ENCODE measurements at regions not wholly inside any gene's neighbourhood (a gene's known extent, or its start where the extent isn't known, plus 50 kb on each side); places are given as distances from the start of the nearest gene placed in this dataset.

DNA sequence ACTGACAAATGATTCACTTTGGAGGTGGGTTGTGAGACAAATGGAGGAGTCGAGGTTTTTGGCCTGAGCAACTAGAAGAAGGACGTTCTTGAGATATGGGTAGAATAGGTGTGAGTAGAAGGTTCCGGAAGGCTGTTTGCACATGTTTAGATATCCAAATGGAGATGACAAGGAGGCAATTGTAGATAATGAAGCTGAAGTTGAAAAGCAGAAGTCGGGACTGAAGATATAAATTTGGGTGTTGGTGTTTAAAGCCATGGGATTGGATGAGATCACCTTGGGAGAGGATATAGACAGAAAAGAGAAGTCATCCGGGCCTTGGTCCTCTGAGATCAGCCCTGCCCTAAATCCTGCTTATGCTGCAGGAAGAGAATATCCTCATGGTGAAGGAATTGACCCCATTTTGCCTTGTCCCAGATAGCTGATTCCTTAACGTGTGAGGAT, 75.5 kb upstream of the CD44 start:
- H3K4me1 Mint-ChIP-seq, result peaks cover 31 to 51% (median 41%) of the 10 kb centered on the region in 4 donors
- no peak overlapping the region for H3K27ac Mint-ChIP-seq
- H3K27me3 Mint-ChIP-seq, result no peaks in the 10 kb centered on the region
- POLR2A ChIA-PET, result interaction anchor here (0.6 to 2.2 kb wide), 5 partner anchors 13 to 20 kb away, joined by 3 to 5 read pairs (median 4); no protein-coding TSS in a partner anchor
- ATAC-seq, result no peak
- DNase-seq, result no peak
- no peak overlapping the region for H3K4me3 Mint-ChIP-seq
- H3K36me3 Mint-ChIP-seq, result no peaks in the 10 kb centered on the region
- peaks cover 0 to 9% (median 0%) of the 10 kb centered on the region in 9 donors for H3K9me3 Mint-ChIP-seq

DNA sequence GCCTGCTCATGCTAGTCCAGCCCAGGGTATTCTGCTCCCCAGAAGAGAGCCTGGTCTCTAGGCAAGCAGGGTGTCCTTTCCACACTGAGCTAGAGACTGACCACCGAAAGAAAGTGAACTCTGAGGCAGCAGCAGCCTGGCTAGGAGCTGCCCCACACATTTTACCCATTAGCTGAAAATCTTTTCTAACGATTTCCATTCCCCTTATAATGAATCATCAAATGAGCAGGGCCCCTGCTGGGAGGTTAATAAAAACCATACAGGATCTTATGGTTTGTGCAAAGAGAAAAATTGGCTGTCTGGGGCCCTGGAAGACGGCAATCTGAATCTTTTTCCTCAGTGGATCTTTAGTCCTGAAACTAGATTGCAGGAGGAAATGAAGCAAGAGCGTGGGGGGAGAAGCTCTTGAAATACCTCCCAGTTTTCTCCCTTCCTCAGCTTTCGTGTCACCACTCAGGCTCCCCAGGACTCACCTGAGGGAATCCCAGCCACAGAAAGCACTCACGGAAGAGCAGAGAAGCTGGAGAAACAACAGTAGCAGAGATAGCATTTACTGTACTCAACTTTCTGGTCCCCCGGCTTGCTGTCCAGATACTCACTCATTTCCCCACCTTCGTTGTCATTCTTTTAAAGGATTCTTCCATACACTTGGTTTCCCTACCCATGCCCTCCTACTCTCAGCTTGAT, 74.7 kb upstream of the CD44 start:
- H3K4me1 Mint-ChIP-seq, result peaks cover 29 to 50% (median 38%) of the 10 kb centered on the region in 4 donors
- no peak for ATAC-seq
- H3K27me3 Mint-ChIP-seq, result no peaks in the 10 kb centered on the region
- peaks cover 0 to 3% (median 0%) of the 10 kb centered on the region in 9 donors for H3K9me3 Mint-ChIP-seq
- H3K36me3 Mint-ChIP-seq, result no peaks in the 10 kb centered on the region
- no peak overlapping the region for H3K27ac Mint-ChIP-seq
- POLR2A ChIA-PET, result interaction anchor here (0.5 to 2.2 kb wide), 7 partner anchors 11 to 50 kb away, joined by 3 to 5 read pairs (median 4); no protein-coding TSS in a partner anchor
- no peak overlapping the region for H3K4me3 Mint-ChIP-seq
- DNase-seq, result no peak

DNA sequence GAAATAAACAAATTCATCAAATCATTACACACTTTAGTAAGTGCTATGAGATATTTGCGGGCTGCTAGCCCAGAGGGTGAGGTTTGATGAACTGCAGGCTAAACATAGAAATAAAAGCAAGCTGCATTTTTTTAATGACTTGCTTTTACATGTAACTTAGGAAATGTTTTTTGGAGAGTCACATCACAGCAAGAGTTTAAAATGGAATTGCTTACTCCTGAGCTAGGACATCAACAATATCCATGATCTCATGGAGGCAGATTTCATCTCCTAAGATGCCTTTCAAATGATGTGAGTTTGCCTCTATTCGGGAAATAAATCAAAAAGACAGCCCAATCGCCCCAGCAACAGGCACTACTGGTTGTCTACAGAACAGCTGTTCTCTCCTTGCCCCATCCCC, 73.4 kb upstream of the CD44 start:
- Mint-ChIP-seq H3K4me1 (peaks cover 21 to 37% (median 31%) of the 10 kb centered on the region in 4 donors), H3K27ac (peak overlapping the region in 2 of 10 donors; percentile 45 to 68), H3K9me3 (peaks cover 0 to 14% (median 9%) of the 10 kb centered on the region in 9 donors), H3K27me3 (no peaks in the 10 kb centered on the region), H3K4me3 (no peak overlapping the region), H3K36me3 (peaks cover 0 to 9% (median 5%) of the 10 kb centered on the region in 3 donors)
- POLR2A ChIA-PET, result interaction anchor here (0.6 to 1.7 kb wide), 3 partner anchors 9 to 999 kb away, joined by 4 to 5 read pairs (median 5); no protein-coding TSS in a partner anchor
- no peak for ATAC-seq
- no peak for DNase-seq

DNA sequence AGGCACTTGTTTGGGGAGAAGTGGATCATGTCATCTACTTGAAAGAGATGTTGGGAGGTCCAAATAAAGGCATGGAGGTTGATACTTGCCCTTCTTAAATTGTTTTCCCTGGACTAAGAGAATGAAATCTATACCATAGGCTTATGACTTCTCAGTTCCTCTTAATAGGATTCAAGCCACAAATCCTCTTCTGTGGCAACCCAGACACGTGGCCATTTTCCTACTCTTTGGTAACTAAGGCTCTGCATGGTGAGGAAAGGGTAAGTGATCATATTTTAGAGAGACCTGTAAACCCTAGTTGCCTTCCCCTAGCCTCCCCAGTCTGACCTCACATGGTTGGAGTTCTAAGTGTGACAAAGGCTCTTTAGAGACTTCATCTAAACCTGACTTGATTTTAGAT, 72.9 kb upstream of the CD44 start:
- no peak for DNase-seq
- H3K4me3 Mint-ChIP-seq, result peak overlapping the region in 3 of 10 donors; percentile 11 to 38 (median 28)
- no peaks in the 10 kb centered on the region for H3K27me3 Mint-ChIP-seq
- H3K4me1 Mint-ChIP-seq, result peaks cover 23 to 37% (median 31%) of the 10 kb centered on the region in 4 donors
- POLR2A ChIA-PET, result interaction anchor here (0.6 to 1.7 kb wide), 4 partner anchors 9 to 999 kb away, joined by 3 to 5 read pairs (median 4); no protein-coding TSS in a partner anchor
- peaks cover 0 to 17% (median 11%) of the 10 kb centered on the region in 9 donors for H3K9me3 Mint-ChIP-seq
- peak overlapping the region in 4 of 10 donors; percentile 36 to 83 (median 64) for H3K27ac Mint-ChIP-seq
- no peak for ATAC-seq
- peaks cover 2 to 9% (median 6%) of the 10 kb centered on the region in 3 donors for H3K36me3 Mint-ChIP-seq

DNA sequence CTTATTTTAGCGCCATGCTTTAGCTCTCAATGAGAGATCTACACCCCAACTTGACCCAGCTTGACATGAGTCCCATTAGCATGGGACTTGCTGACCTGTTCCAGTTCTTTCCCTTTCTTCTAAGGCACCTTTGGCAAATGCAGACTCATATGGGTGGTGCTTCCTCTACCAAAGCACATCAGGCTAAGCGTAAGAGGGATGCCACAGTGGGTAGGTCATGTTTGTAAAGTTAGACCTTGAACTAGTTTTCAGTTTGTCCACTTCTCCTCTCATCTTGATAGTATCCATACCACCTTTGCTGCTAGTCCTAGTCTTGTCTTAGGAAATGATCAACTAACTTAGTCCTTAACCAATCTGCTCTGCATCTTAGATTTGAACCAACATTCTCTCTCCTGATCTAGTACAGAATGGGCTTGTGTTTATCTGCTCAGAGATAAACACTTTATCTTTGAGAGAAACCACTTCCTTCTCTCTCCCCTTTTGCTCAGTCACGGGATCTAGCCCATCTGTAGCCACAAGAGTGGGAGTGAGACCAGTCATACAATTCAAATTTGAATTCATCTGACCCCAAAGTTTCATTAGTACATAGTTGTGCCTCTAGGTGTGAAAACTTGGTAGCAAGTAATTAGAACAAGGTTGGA, 72.1 kb upstream of the CD44 start:
- Mint-ChIP-seq H3K4me1 (peaks cover 22 to 38% (median 32%) of the 10 kb centered on the region in 4 donors), H3K36me3 (peaks cover 2 to 9% (median 6%) of the 10 kb centered on the region in 3 donors), H3K4me3 (peak overlapping the region in 9 of 10 donors; percentile 12 to 50 (median 36)), H3K9me3 (peaks cover 0 to 17% (median 11%) of the 10 kb centered on the region in 9 donors), H3K27me3 (no peaks in the 10 kb centered on the region), H3K27ac (peak overlapping the region; percentile 21 to 88 (median 70))
- POLR2A ChIA-PET, result interaction anchor here (0.7 to 1.9 kb wide), 2 partner anchors 11 to 51 kb away, joined by 3 to 11 read pairs; no protein-coding TSS in a partner anchor
- DNase-seq (no peak), ATAC-seq (peak; percentile 79 to 86)

DNA sequence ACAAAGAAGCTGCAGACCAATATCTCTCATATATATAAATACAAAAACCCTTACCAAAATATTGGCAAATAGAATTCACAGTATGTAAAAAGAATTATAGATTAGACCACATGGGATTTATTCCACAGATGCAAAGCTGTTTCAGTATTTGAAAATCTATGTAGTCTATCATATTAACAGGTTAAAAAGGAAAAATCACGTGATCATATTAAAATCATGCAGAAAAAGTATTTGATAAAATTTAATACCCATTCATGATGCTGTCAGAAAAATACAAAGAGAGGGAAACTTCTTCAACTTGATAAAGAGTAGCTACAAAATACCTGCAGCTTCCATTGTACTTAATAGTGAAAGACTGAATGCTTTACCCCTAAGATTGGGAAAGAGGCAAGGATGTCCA, 67.2 kb upstream of the CD44 start:
- POLR2A ChIA-PET, result interaction anchor here (1.1 to 1.4 kb wide), 2 partner anchors 21 to 73 kb away, joined by 4 to 6 read pairs; no protein-coding TSS in a partner anchor
- H3K27ac Mint-ChIP-seq, result peak overlapping the region in 3 of 10 donors; percentile 15 to 82 (median 79)
- ATAC-seq (no peak), DNase-seq (no peak)
- peaks cover 0 to 17% (median 11%) of the 10 kb centered on the region in 9 donors for H3K9me3 Mint-ChIP-seq
- peaks cover 2 to 9% (median 6%) of the 10 kb centered on the region in 3 donors for H3K36me3 Mint-ChIP-seq
- H3K27me3 Mint-ChIP-seq, result no peaks in the 10 kb centered on the region
- peak overlapping the region in 1 of 10 donors; percentile 3 for H3K4me3 Mint-ChIP-seq
- H3K4me1 Mint-ChIP-seq, result peaks cover 31 to 57% (median 42%) of the 10 kb centered on the region in 4 donors

DNA sequence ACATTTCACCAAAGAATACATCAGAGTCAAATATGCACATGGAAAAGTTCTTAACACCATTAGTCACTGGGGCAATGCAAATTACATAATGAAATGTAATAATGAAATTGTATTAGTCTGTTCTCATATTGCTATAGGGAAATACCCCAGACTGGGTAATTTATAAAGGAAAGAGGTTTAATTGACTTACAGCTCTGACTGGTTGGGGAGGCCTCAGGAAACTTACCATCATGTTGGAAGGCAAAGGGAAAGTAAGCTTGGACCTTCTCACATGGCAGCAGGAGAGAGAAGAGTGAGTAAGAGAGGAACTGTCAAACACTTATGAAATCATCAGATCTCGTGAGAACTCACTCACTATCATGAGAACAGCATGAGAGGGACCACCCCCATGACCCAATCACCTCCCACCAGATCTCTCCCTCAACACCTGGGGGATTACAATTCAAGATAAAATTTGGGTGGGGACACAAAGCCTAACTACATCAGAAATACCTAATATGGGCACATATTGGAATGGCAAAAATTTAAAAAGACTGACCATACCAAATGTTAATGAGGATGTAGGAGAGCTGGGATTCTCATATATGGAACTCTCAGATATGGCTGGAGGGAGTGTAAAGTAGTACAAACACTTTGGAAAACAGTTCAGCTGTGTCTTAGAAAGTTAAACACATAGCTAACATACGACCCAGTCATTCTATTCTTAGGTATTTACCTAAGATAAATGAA, 65.1 kb upstream of the CD44 start:
- DNase-seq, result no peak
- Mint-ChIP-seq H3K27me3 (no peaks in the 10 kb centered on the region), H3K27ac (peak overlapping the region in 3 of 10 donors; percentile 9 to 64 (median 46)), H3K36me3 (peaks cover 2 to 9% (median 6%) of the 10 kb centered on the region in 3 donors), H3K4me3 (no peak overlapping the region), H3K4me1 (peaks cover 34 to 64% (median 47%) of the 10 kb centered on the region in 4 donors), H3K9me3 (peaks cover 0 to 17% (median 11%) of the 10 kb centered on the region in 9 donors)
- POLR2A ChIA-PET, result interaction anchor here (1.6 kb wide), 1 partner anchor 9 kb away, joined by 4 read pairs; no protein-coding TSS in a partner anchor
- no peak for ATAC-seq

DNA sequence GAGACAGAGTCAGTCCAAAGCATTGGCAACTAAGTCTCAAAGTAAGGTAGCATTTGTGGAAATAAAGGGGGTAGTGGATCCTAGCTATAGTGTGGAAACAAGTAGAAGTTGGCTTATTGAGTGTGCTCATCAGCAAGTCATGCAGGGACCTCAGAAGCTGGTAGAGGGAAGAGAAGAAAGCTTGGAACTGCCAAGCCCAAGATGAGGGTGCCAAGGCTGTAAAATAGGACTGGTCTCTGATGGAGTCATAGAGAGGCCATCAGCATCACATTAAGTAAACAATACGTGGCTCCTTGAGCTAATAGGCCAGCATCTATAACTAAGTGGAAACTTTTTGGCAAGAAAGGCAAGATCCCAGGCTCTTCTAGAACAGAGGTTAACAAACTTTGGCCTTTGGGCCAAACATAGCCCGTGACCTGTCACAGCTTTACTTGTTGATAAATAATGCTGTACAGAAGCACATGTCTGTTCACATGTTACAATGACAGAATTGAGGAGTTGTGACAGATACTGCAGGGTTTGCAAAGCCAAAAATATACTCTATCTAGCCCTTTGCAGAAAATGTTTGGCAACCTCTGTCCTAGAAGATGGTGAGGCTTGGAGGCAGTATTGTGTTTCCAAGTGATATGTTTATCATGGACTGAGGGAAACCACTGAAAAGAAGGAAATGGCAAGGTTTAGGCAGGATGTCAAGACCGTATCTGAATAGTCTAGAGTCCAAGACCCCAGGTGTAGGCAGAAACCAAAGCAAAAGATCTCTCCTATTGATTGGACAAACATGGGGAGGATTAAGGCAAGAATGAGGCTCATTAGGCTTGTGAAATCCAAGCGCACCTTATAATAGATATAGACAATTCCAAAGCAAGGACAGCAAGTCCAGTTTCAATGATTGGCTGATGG, 62.5 kb upstream of the CD44 start:
- POLR2A ChIA-PET, result interaction anchor here (0.7 to 1.8 kb wide), 5 partner anchors 13 to 69 kb away, joined by 3 to 8 read pairs (median 3); no protein-coding TSS in a partner anchor
- peak overlapping the region in 9 of 10 donors; percentile 12 to 66 (median 35) for H3K4me3 Mint-ChIP-seq
- H3K36me3 Mint-ChIP-seq, result no peaks in the 10 kb centered on the region
- peak overlapping the region; percentile 43 to 95 (median 83) for H3K27ac Mint-ChIP-seq
- ATAC-seq, result no peak
- no peaks in the 10 kb centered on the region for H3K27me3 Mint-ChIP-seq
- peaks cover 39 to 79% (median 69%) of the 10 kb centered on the region in 4 donors for H3K4me1 Mint-ChIP-seq
- no peak for DNase-seq
- H3K9me3 Mint-ChIP-seq, result no peaks in the 10 kb centered on the region

DNA sequence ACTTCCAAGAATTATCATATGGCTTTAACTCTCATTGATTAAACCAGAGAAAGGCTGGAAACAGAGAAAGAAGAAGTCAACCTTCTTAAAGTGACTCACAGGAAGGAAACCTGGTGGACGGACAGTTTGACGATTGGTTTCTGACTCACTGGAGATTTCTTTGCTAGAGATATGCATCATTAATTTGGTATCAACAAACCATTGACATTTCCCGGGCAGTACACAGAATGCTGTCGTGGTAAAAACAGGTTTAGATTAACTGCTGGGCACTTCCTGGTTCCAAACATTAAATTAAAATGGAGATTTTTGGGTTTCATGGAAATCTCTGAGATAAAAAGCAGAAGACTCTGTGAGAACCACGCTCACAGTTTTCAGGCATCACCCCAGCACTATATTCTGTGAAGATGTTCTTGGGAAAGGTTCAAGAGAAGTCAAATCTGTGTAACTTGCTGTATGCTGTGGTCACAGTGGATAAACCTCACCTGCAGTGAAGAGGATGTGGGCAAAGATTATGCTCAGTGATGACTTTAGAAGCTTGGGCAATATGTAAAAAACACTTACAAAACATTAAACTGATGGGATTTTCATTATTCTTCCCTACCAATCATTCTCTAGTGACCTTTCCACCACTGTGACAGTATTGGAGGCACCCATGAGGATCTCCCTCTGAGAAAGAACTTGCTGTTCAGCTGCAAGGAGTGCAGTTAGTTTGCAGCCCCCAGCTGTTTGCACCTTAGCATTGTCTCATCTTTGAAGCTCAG, 61.1 kb upstream of the CD44 start:
- ATAC-seq (peak; percentile 68 to 77), DNase-seq (peak in 9 of 10 donors; percentile 30 to 88 (median 75))
- H3K9me3 Mint-ChIP-seq, result no peaks in the 10 kb centered on the region
- POLR2A ChIA-PET, result interaction anchor here (0.6 to 3.1 kb wide), 13 partner anchors 10 to 86 kb away, joined by 3 to 22 read pairs (median 4); partner anchors contain the start of gene CD44
- peak overlapping the region; percentile 83 to 98 (median 95) for H3K27ac Mint-ChIP-seq
- no peaks in the 10 kb centered on the region for H3K27me3 Mint-ChIP-seq
- H3K4me1 Mint-ChIP-seq, result peaks cover 36 to 81% (median 76%) of the 10 kb centered on the region in 4 donors
- no peaks in the 10 kb centered on the region for H3K36me3 Mint-ChIP-seq
- peak overlapping the region; percentile 47 to 79 (median 72) for H3K4me3 Mint-ChIP-seq

DNA sequence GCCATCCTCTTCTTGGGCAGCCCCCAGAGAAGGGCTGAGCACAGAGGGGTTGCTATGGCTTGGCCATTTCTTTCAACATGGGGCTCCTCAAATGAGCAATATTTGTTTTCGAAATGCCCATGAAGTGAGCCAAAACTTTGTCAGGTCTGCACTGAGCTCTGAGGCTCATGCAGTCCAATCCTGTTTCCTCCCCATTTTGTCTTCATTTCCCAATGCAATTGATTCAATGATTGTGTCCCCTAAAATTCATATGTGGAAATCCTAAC, 60.6 kb upstream of the CD44 start:
- no peak for DNase-seq
- ATAC-seq, result no peak
- Mint-ChIP-seq H3K4me3 (peak overlapping the region; percentile 40 to 79 (median 72)), H3K9me3 (no peaks in the 10 kb centered on the region), H3K27me3 (no peaks in the 10 kb centered on the region), H3K36me3 (no peaks in the 10 kb centered on the region), H3K4me1 (peaks cover 38 to 83% (median 80%) of the 10 kb centered on the region in 4 donors), H3K27ac (peak overlapping the region; percentile 83 to 98 (median 95))
- POLR2A ChIA-PET, result interaction anchor here (0.6 to 3.1 kb wide), 15 partner anchors 9 to 168 kb away, joined by 3 to 22 read pairs (median 4); partner anchors contain the start of gene CD44
